ENCODE measurements at regions not wholly inside any gene's neighbourhood (a gene's known extent, or its start where the extent isn't known, plus 50 kb on each side); places are given as distances from the start of the nearest gene placed in this dataset.

GRCh38 chr14:28436821-28437220, 329.8 kb upstream of the FOXG1 start:
- no peak for TF ChIP-seq BHLHE40 (IDR thresholded peaks at IDR 0.05; ENCODE audit: borderline replicate concordance)
- no peak for TF ChIP-seq FOXK2 (IDR thresholded peaks at IDR 0.05)
- no peak for TF ChIP-seq TARDBP (IDR thresholded peaks at IDR 0.05)
- no peak for TF ChIP-seq NFRKB (IDR thresholded peaks at IDR 0.05)
- no peak for TF ChIP-seq FOXM1 (IDR thresholded peaks at IDR 0.05; ENCODE audit: borderline replicate concordance)
- no peak for TF ChIP-seq SP1 (IDR thresholded peaks at IDR 0.05)
- TF ChIP-seq ZNF384 (IDR thresholded peaks at IDR 0.05) = no peak
- TF ChIP-seq SUZ12 (IDR thresholded peaks at IDR 0.05) = no peak
- TF ChIP-seq L3MBTL2 (conservative IDR thresholded peaks at IDR 0.05) = no peak
- TF ChIP-seq FOXA1 (IDR thresholded peaks at IDR 0.05) = no peak
- no peak for TF ChIP-seq ARNT (IDR thresholded peaks at IDR 0.05)
- TF ChIP-seq HDGF (IDR thresholded peaks at IDR 0.05; ENCODE audit: borderline replicate concordance) = no peak
- TF ChIP-seq PKNOX1 (IDR thresholded peaks at IDR 0.05) = no peak
- no peak for TF ChIP-seq ELF4 (IDR thresholded peaks at IDR 0.05)

Measured in HEK293T (cell line).